Lung (tissue), 11 donors: ENCODE measurements at regions not wholly inside any gene's neighbourhood (a gene's known extent, or its start where the extent isn't known, plus 50 kb on each side); places are given as distances from the start of the nearest gene placed in this dataset.

ENCODE experiments used
- ATAC-seq: fragments of 200-7000 bp; cut with Tn5 transposase; one replicate; pipeline ENCODE4 v1.9.1; 2020; ENCODE audit warnings: moderate number of reproducible peaks; ENCODE audit not compliant: insufficient read depth, low FRiP score
- DNase-seq, 3 donors: peaks; one replicate each; pipeline ENCODE4 v3.0.0-alpha.2; 2013 to 2017
- H3K27ac ChIP-seq, 2 donors: one replicate each; pipeline ENCODE4 v1.5.1; 2013; ENCODE audit warnings: mild to moderate bottlenecking in 2 of 2, moderate library complexity in 2 of 2, control low read depth in 1 of 2, inconsistent platforms in 1 of 2, low read depth in 1 of 2, low read length in 1 of 2
- H3K27me3 ChIP-seq, 3 donors: one replicate each; pipeline ENCODE4 v1.5.1; 2013; ENCODE audit warnings: low read length in 2 of 3; ENCODE audit not compliant: control insufficient read depth in 3 of 3, insufficient read depth in 3 of 3
- H3K36me3 ChIP-seq, 4 donors: one replicate each; pipeline ENCODE4 v1.5.1; 2013; ENCODE audit warnings: low read length in 4 of 4, mild to moderate bottlenecking in 1 of 4, moderate library complexity in 1 of 4; ENCODE audit not compliant: control insufficient read depth in 4 of 4, insufficient read depth in 4 of 4
- H3K4me1 ChIP-seq, 5 donors: one replicate each; pipeline ENCODE4 v1.5.1; 2013; ENCODE audit warnings: low read length in 5 of 5, mild to moderate bottlenecking in 2 of 5, moderate library complexity in 1 of 5; ENCODE audit not compliant: control insufficient read depth in 5 of 5, insufficient read depth in 5 of 5
- H3K4me3 ChIP-seq: one replicate; pipeline ENCODE4 v1.5.1; 2013; ENCODE audit warnings: mild to moderate bottlenecking, control low read depth, moderate library complexity
- H3K9ac ChIP-seq, 2 donors: one replicate each; pipeline ENCODE4 v1.5.1; 2013; ENCODE audit warnings: low read length in 2 of 2, control low read depth in 1 of 2; ENCODE audit not compliant: insufficient read depth in 1 of 2
- H3K9me3 ChIP-seq, 4 donors: one replicate each; pipeline ENCODE4 v1.5.1; 2013; ENCODE audit warnings: low read length in 3 of 4, mild to moderate bottlenecking in 1 of 4, moderate library complexity in 1 of 4; ENCODE audit not compliant: control insufficient read depth in 4 of 4, insufficient read depth in 3 of 4
- WGBS, 2 donors: extraction: QIAGEN DNeasy Blood & Tissue Kit; methylation state at CpG; one replicate each; pipeline ENCODE4 v1.1.7; 2013; 5-methylcytosine and 5-hydroxymethylcytosine counted together
- TF ChIP-seq, protein P1 (sequence below): IDR thresholded peaks from 2 replicates; pipeline ENCODE4 v1.5.1; 2012; ENCODE audit warnings: mild to moderate bottlenecking; ENCODE audit errors: control extremely low read depth, extremely low read depth
- donor health status: control.
- donor health status: control.
- donor health status: Bipolar disorder and iron deficiency.
- donor health status: healthy.
- donor health status: DM: yes; HTN: yes; CAD: no.

DNA sequence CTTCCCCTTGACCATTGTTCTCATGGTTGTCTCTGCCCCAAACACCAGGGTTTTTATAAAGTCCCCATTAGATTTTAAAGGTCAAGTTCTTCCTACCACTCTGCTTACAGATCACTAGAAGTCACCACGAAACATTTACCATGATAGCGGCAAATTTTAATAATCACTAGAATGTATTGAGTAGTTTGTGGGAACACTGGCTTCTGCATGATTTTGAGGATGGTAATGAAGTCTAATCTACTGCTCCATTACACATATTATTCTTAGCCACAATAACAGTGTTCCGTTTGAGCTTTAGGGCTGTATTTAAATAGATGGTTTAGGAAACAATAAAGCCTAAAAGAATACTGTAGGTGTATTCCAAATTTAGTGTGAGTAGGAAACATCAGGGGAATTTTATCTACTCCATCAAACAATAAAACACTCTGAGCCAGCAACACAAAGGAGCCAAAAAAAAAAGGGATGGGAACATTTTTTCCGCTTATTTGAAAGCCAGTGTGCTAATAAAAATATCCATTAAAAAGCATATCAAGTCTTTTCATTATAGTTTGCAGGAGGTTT is 49.7 kb downstream of the KLF12 start:
- Histone ChIP-seq H3K9me3 (no peaks in the 10 kb centered on the region), H3K36me3 (peaks cover 0 to 3% (median 0%) of the 10 kb centered on the region in 4 donors), H3K4me3 (no peak overlapping the region), H3K27ac (no peak overlapping the region), H3K9ac (no peak overlapping the region), H3K4me1 (peaks cover 0 to 29% (median 0%) of the 10 kb centered on the region in 5 donors), H3K27me3 (no peaks in the 10 kb centered on the region)
- DNase-seq: no peak
- TF ChIP-seq, protein P1, sequence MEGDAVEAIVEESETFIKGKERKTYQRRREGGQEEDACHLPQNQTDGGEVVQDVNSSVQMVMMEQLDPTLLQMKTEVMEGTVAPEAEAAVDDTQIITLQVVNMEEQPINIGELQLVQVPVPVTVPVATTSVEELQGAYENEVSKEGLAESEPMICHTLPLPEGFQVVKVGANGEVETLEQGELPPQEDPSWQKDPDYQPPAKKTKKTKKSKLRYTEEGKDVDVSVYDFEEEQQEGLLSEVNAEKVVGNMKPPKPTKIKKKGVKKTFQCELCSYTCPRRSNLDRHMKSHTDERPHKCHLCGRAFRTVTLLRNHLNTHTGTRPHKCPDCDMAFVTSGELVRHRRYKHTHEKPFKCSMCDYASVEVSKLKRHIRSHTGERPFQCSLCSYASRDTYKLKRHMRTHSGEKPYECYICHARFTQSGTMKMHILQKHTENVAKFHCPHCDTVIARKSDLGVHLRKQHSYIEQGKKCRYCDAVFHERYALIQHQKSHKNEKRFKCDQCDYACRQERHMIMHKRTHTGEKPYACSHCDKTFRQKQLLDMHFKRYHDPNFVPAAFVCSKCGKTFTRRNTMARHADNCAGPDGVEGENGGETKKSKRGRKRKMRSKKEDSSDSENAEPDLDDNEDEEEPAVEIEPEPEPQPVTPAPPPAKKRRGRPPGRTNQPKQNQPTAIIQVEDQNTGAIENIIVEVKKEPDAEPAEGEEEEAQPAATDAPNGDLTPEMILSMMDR: no peak
- WGBS, 2 donors: 79 to 87% methylated on average over 4 of the region's 4 CpGs
- no peak for ATAC-seq

DNA sequence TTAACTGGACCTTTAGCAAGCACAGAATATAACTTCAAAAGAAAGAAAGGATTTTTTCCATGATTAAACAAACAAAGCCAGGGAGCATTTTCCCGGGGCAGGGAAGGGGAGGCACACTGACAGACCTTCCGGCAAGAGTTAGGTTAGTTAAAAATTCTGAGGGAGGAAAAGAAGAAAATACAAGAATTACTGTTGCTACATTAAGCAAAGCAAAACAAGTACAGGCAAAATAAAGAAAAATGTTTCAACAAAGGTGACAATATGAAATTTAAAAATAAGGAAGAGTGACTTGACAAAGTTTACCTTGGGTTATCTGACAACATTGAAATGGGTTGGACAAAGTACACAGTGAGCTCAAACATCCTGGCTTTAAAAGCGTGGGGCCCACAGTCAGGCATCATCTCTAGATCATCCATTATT is 51.5 kb downstream of the KLF12 start:
- TF ChIP-seq, protein P1: no peak
- peaks cover 0 to 3% (median 0%) of the 10 kb centered on the region in 4 donors for H3K36me3 ChIP-seq
- H3K9ac ChIP-seq: no peak overlapping the region
- no peak for ATAC-seq
- 77 to 80% methylated on average over 3 of the region's 3 CpGs for WGBS, 2 donors
- H3K27me3 ChIP-seq: no peaks in the 10 kb centered on the region
- H3K4me3 ChIP-seq: no peak overlapping the region
- DNase-seq: no peak
- H3K9me3 ChIP-seq: no peaks in the 10 kb centered on the region
- no peak overlapping the region for H3K27ac ChIP-seq
- H3K4me1 ChIP-seq: peaks cover 0 to 20% (median 3%) of the 10 kb centered on the region in 5 donors

DNA sequence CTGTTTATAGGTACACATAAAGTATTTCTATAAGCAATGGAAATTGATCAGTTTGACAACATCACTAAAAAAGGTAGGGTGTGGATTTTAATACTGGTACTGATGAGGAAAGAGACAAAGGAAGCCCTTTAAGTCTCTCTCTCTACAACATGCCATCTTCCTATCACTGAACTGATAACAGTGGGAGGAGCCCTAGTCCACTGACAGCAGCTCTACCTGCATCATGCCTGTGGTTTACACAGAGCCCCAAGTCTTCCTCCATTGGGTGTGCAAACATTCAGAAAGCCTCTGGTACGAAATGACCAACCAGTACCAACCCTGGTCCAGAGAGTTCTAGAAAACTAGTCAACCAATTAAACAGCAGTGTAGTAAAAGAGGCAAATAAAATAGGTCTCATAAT is 53.4 kb downstream of the KLF12 start:
- H3K4me3 ChIP-seq: no peak overlapping the region
- 87 to 93% methylated on average over 1 of the region's 1 CpG for WGBS, 2 donors
- H3K27ac ChIP-seq: no peak overlapping the region
- DNase-seq (no peak), ATAC-seq (no peak)
- H3K9me3 ChIP-seq: no peaks in the 10 kb centered on the region
- peaks cover 0 to 3% (median 0%) of the 10 kb centered on the region in 4 donors for H3K36me3 ChIP-seq
- TF ChIP-seq, protein P1: no peak
- no peak overlapping the region for H3K9ac ChIP-seq
- no peaks in the 10 kb centered on the region for H3K27me3 ChIP-seq
- peaks cover 0 to 14% (median 3%) of the 10 kb centered on the region in 5 donors for H3K4me1 ChIP-seq

DNA sequence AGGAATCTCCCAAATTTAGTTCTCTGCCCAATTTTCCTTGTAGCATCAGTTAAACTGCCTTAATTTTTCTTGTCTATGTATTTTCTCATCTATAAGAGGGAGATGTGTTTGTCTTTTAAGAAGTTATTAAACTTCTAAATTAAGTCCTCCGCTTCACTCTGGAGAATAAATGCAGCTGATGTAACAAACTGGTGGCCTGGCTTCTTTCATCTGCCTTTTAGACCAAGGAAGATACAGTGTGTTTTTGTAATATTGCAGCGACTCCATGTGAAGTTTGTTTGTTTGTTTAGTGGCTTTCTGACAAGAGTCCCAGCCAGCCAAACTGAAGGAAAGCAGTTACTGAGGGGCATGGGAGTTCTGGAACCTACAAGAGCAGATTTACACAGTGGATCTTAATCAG is 56.4 kb downstream of the KLF12 start:
- DNase-seq: peak in 2 of 3 donors; percentile 55 to 76
- ATAC-seq: no peak
- H3K27ac ChIP-seq: no peak overlapping the region
- TF ChIP-seq, protein P1: no peak
- peaks cover 0 to 24% (median 10%) of the 10 kb centered on the region in 5 donors for H3K4me1 ChIP-seq
- no peak overlapping the region for H3K4me3 ChIP-seq
- H3K27me3 ChIP-seq: no peaks in the 10 kb centered on the region
- peaks cover 0 to 3% (median 0%) of the 10 kb centered on the region in 4 donors for H3K36me3 ChIP-seq
- H3K9me3 ChIP-seq: no peaks in the 10 kb centered on the region
- peak overlapping the region in 1 of 2 donors; percentile 64 for H3K9ac ChIP-seq
- 70 to 84% methylated on average over 2 of the region's 2 CpGs for WGBS, 2 donors
